GM19395 (cell line): ENCODE measurements at regions not wholly inside any gene's neighbourhood (a gene's known extent, or its start where the extent isn't known, plus 50 kb on each side); places are given as distances from the start of the nearest gene placed in this dataset.

Experiments used
- ATAC-seq: cut with Tn5 transposase; IDR thresholded peaks from one replicate; pipeline ENCODE4 v1.9.1; 2021; ENCODE audit warnings: mild to moderate bottlenecking, moderate library complexity; ENCODE audit not compliant: unreplicated experiment

- no peak for ATAC-seq
These were observed 899.1 kb downstream of the SI start for GRCh38 chr3:164179110-164179774.

DNA sequence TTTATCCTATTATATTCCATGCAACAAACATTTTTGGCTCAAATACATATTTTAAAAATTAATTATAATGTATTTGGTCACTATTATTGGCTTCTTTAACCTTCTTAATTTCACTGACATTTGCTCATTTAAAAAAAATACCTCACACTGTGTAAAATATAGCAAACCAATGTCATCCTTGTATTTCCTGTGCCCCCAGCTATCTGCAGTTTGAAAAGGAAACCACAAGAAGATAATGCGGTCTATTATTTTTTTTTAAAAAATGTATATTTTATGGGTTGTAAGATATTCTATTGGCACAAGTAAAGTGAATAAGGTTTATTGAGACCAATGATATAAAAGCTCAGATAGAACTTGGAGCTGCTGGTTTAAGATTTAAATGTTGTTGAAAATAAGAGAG, 904.2 kb downstream of the SI start:
- no peak for ATAC-seq

GRCh38 chr3:164155400-164155799, 922.9 kb downstream of the SI start:
- ATAC-seq = no peak

GRCh38 chr3:164144824-164145223, 933.5 kb downstream of the SI start:
- no peak for ATAC-seq

- ATAC-seq = no peak
These were observed 945.4 kb downstream of the SI start for GRCh38 chr3:164132878-164133277.

DNA sequence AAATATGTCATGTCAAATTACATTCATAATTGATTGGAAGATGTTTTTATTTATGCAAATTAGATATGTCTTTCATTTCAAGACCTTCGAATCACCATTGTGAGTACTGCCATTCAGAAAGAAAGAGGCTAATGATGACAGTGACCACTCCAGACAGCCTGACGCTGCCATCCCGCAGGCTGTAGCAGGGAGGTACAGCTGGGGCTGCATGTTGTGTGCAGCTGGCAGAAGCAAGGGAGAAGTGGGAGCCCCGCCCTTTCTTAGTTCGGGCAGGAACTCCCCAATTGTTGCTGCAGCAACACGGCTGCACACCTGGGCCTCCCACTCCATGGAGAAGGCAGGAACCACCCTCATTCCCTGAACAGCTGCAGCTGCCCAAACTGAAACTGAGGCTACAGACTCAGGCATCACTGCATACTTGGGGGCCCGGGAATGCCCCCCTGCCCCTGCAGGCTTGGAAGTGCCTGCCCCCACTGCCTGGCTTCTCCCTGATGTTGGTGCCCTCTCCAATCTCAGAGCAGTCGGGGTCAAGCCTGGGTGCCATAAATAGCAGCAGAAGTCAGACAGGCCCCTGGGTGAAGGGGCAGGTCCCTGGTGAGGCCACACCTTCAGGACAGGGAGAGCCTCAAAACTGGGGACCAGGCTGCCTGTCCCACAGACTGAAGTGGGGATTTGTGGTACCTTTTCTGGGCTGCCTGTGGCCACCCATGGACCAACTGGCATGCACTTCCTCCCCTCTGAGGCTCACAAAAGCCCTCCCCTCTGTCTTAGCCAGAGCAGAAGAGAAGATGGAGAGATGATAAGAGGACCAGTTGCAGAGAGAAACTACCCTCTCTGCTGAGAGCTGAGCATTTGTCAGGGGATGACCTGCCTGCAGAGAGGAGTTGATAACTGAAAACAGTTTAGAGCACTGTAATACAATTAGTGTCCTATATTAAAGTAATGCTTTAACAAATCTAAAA, 964.6 kb downstream of the SI start:
- ATAC-seq = no peak

- no peak for ATAC-seq
These were observed 981.9 kb downstream of the SI start for GRCh38 chr3:164096352-164096751.

DNA sequence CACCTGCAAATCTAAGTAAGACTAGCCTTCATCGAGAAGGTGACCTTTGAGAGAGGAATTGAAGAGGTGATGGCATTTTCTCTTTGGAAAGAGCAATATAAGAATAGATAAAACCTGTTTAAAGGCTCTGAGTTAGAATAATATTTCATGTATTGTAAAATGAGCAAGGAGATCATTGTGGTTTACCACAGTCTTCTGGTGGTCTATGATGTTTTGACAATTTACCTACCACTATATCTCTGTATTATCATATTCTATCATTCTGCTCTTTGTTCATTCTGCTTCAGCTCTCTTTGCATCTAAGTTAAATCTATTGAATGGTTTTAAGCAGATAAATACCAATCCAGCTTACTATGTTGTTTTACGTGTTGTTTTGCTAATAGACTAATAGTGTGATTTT, 982.3 kb downstream of the SI start:
- no peak for ATAC-seq

DNA sequence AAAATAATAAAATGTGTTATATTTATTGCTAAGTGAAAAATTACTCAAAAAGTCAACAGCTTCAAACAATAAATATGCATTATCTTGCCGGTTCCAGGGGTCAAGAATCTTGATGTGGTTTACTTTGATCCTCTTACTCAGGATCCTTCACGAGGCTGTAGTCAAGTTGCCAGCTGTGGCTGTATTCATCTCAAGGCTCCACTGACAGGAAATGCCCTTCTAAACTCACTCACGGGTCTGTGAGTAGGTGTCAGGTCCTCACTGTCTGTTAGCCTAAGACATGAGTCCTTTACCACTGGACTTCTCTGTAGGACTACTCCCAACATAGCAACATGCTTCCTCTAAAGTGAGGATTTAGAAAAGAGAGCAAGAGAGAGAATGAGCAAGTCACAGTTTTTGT, 983.0 kb downstream of the SI start:
- ATAC-seq = no peak

GRCh38 chr3:164094546-164094945, 983.8 kb downstream of the SI start:
- no peak for ATAC-seq

DNA sequence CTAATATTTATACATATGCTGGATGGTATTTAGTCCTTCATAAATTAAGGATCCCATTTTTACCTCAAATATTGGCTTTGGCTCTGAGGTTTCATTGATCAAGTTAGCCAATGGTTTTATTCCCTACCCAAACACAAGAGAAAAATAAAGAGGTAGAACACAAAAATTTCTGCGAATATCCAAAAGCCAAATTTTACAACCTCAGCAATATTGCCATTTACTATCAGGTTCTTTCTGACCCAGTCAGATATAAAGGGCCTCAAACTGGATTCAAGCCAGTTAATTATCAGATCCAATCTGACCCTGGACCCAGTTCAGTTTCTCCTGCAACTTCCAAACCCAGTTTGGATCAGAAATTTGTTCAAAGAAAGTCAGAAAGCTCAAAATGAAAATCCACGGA, 998.1 kb downstream of the SI start:
- no peak for ATAC-seq

DNA sequence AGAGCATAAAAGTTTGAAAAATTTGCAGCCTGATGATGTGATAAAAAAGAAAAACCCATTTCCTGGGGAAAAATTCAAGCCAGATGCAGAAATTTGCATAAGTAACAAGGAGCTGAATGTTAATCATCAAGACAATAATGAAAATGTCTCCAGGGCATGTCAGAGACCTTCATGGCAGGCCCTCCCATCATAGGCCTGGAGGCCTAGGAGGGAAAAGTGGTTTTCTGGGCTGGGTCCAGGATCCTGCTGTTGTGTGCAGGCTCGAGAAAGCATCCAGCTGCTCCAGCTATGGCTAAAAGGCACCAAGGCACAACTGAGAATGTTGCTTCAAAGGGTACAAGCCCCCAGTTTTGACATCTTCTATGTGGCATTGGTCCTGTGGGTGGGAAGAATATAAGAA, 1014.0 kb downstream of the SI start:
- no peak for ATAC-seq

GRCh38 chr3:164060923-164061322, 1017.4 kb downstream of the SI start:
- ATAC-seq = no peak

GRCh38 chr3:164049847-164050246, 1028.4 kb downstream of the SI start:
- no peak for ATAC-seq

DNA sequence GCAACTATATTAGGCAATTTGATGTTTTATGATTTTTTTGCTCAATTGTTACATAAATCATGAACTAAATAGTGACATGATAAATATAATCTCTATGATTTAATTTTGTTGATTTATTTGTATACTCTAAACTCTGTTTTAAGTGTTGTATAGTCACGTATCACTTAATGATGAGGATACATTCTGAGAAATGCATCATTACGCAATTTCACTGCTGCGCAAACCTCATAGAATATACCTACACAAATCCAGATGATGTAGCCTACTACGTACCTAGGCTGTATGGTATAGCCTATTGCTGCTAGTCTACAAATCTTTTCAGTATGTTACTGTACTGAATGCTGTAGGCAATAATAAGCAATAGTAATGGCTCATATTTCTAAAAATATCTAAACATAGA, 1029.8 kb downstream of the SI start:
- no peak for ATAC-seq

- ATAC-seq = no peak
These were observed 1037.3 kb downstream of the SI start for GRCh38 chr3:164040991-164041390.

- no peak for ATAC-seq
These were observed 1048.1 kb downstream of the SI start for GRCh38 chr3:164030194-164030593.

- no peak for ATAC-seq
These were observed 1053.5 kb downstream of the SI start for GRCh38 chr3:164024786-164025185.

DNA sequence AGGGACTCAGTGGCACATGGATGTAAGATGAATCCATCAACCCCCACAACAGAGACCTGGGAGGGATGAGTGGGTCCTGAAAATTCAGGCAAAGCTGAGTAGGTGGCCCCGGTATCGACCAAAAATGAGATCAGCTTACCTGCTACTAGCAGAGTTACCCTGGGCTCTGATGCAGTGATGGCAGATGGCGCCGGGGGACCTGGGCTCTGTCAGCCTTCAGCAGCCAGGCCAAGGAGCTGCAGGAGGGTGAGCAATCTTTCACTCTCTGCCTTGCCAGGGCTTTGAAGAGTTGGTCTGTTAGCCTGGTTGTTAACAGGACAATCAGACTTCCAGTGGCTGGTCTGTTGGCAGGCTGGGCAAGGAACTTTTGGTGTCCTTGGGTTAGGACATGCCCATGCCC, 1054.8 kb downstream of the SI start:
- no peak for ATAC-seq

- no peak for ATAC-seq
These were observed 1059.8 kb downstream of the SI start for GRCh38 chr3:164018500-164018899.

GRCh38 chr3:164007765-164008164, 1070.5 kb downstream of the SI start:
- no peak for ATAC-seq

DNA sequence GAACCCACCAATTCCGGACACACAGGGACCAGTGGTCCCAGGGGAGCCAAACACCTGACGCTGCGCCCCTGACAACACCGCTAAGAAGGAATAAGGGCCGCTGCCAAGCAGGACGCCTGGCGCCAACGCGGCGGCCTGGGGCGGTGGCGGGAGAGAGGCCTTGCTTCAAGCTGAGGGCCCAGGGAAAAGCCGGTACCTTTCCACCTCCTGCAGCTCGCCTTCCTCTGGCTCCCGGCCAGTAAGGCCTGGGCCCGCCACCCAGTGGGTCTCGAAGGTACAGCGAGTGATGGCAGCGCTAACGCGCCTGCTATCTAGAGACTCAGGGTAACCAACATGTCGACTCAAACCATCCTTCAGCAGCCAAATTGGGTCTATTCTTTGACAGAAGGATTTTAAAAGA, 1074.1 kb downstream of the SI start:
- ATAC-seq = no peak
